ENCODE measurements at regions not wholly inside any gene's neighbourhood (a gene's known extent, or its start where the extent isn't known, plus 50 kb on each side); places are given as distances from the start of the nearest gene placed in this dataset.

DNA sequence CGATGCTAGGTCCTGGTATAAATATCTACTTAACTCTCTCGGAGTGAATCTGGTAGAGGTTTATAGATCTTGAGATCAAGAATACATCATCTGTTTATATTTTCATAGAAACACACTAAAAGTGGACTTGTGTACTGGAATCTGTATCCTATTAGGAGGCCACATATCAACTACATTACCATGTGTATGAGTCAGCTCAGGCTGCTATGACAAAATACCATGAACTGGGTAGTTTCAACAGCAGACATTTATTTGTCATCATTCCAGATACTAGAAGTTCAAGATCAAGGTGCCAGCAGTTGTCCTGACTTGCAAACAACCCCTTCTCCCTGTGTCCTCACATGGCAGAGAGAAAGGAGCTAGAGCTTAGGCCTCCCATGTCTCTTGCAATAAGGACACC is 113.9 kb upstream of the PFKP start:
- H3K27ac ChIP-seq (ENCODE audit: extremely low read depth, low read depth, low read length): no peak overlapping the region
- no peaks in the 10 kb centered on the region for H3K36me3 ChIP-seq (ENCODE audit: control insufficient read depth in 2 of 2, insufficient read depth in 1 of 2, low read length in 2 of 2)

DNA sequence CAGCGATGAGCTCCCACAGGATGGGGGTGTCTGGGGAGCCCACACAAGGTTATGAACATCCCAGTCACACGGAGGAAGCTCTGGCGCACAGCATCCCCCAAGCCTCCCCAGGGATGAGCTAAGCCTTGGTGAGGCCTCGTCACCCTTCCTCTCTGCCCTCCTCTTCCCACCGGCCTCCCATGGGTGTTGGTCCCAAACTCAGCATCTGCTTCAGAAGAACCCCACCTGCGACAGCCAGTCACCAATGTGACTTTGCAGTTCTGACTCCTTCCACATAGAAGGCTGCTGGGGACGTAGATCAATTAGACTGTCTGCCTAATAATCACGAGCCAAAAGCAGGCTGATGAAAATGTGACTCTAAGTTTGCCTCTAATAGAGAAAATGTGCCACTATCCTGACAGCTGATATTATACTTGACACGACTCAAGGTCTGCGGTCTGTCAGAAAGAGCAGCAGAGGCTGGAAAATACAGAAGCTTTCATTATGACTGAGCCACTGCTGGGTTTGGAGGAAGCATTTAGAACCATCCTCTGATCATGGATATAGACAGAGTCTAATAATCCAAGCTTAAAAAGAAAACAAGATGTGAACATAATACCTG is 116.0 kb upstream of the PFKP start:
- Histone ChIP-seq H3K4me1 (ENCODE audit: control insufficient read depth, insufficient read depth, low read length) (no peaks in the 10 kb centered on the region), H3K9me3 (ENCODE audit: control insufficient read depth, insufficient read depth, low read depth, low read length) (no peaks in the 10 kb centered on the region), H3K4me3 (ENCODE audit: low read depth, low read length) (no peak overlapping the region), H3K27ac (ENCODE audit: extremely low read depth, low read depth, low read length) (no peak overlapping the region), H3K36me3 (ENCODE audit: control insufficient read depth in 2 of 2, insufficient read depth in 1 of 2, low read length in 2 of 2) (no peaks in the 10 kb centered on the region)
- CTCF ChIA-PET: interaction anchor here (1.1 kb wide), 1 partner anchor 93 kb away, joined by 3 read pairs; no protein-coding TSS in a partner anchor
- POLR2A ChIA-PET: no interaction called here
- TF ChIP-seq ZFHX2 (tag by site-specific recombination; conservative IDR thresholded peaks at IDR 0.05) (no peak), ZNF274 (IDR thresholded peaks at IDR 0.05; ENCODE audit: low read length) (no peak), ZNF274 (tag by site-specific recombination; IDR thresholded peaks at IDR 0.05; ENCODE audit: borderline replicate concordance) (no peak), ZNF121 (tag by site-specific recombination; IDR thresholded peaks at IDR 0.05) (no peak), ZNF223 (tag by site-specific recombination; IDR thresholded peaks at IDR 0.05) (no peak), ZNF19 (tag by site-specific recombination; IDR thresholded peaks at IDR 0.05; ENCODE audit: low read depth) (no peak), ZNF658 (tag by site-specific recombination; IDR thresholded peaks at IDR 0.05) (no peak), ZSCAN23 (tag by site-specific recombination; IDR thresholded peaks at IDR 0.05) (no peak), BCL11A (tag by site-specific recombination; IDR thresholded peaks at IDR 0.05; ENCODE audit: low read depth) (no peak), ZNF654 (tag by site-specific recombination; IDR thresholded peaks at IDR 0.05; ENCODE audit: low read depth) (no peak), KLF9 (tag by site-specific recombination; IDR thresholded peaks at IDR 0.05; ENCODE audit: low read depth) (no peak)
- TF ChIP-seq, protein P1, sequence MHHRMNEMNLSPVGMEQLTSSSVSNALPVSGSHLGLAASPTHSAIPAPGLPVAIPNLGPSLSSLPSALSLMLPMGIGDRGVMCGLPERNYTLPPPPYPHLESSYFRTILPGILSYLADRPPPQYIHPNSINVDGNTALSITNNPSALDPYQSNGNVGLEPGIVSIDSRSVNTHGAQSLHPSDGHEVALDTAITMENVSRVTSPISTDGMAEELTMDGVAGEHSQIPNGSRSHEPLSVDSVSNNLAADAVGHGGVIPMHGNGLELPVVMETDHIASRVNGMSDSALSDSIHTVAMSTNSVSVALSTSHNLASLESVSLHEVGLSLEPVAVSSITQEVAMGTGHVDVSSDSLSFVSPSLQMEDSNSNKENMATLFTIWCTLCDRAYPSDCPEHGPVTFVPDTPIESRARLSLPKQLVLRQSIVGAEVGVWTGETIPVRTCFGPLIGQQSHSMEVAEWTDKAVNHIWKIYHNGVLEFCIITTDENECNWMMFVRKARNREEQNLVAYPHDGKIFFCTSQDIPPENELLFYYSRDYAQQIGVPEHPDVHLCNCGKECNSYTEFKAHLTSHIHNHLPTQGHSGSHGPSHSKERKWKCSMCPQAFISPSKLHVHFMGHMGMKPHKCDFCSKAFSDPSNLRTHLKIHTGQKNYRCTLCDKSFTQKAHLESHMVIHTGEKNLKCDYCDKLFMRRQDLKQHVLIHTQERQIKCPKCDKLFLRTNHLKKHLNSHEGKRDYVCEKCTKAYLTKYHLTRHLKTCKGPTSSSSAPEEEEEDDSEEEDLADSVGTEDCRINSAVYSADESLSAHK (tag by site-specific recombination; IDR thresholded peaks at IDR 0.05): no peak
- TF ChIP-seq, protein P2, sequence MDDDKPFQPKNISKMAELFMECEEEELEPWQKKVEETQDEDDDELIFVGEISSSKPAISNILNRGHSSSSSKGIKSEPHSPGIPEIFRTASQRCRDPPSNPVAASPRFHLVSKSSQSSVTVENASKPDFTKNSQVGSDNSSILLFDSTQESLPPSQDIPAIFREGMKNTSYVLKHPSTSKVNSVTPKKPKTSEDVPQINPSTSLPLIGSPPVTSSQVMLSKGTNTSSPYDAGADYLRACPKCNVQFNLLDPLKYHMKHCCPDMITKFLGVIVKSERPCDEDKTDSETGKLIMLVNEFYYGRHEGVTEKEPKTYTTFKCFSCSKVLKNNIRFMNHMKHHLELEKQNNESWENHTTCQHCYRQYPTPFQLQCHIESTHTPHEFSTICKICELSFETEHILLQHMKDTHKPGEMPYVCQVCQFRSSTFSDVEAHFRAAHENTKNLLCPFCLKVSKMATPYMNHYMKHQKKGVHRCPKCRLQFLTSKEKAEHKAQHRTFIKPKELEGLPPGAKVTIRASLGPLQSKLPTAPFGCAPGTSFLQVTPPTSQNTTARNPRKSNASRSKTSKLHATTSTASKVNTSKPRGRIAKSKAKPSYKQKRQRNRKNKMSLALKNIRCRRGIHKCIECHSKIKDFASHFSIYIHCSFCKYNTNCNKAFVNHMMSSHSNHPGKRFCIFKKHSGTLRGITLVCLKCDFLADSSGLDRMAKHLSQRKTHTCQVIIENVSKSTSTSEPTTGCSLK (tag by site-specific recombination; IDR thresholded peaks at IDR 0.05): no peak

More for the DNA sequence above, 113.9 kb upstream of the PFKP start:
- TF ChIP-seq ZNF621 (tag by site-specific recombination; IDR thresholded peaks at IDR 0.05) (no peak), MZF1 (tag by site-specific recombination; IDR thresholded peaks at IDR 0.05; ENCODE audit: borderline replicate concordance) (no peak)
- ChIA-PET POLR2A (no interaction called here), CTCF (interaction anchor here (1.1 to 1.3 kb wide), 2 partner anchors 24 to 25 kb away, joined by 3 to 7 read pairs; no protein-coding TSS in a partner anchor)
- Histone ChIP-seq H3K9me3 (ENCODE audit: control insufficient read depth, insufficient read depth, low read depth, low read length) (no peaks in the 10 kb centered on the region), H3K4me3 (ENCODE audit: low read depth, low read length) (no peak overlapping the region), H3K4me1 (ENCODE audit: control insufficient read depth, insufficient read depth, low read length) (no peaks in the 10 kb centered on the region)

DNA sequence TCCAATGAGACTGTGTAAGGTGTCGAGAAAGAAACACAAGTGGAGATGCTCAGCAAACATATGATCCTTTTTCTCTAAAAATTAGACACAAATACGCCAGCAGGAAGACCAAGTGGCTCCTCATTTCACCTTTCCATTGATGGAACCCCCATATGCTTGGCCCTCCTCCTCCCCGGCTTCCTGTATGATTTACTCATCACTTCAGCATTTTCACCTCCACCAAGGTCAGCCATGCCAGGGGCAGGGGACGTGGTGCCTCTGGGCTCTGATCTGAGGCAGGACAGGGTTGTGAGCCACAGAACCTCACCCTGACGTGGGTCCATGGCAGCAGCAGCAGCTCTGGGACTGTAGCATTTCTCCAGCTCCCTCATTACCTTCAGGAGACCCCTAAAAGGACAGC is 116.8 kb upstream of the PFKP start:
- H3K36me3 ChIP-seq (ENCODE audit: control insufficient read depth in 2 of 2, insufficient read depth in 1 of 2, low read length in 2 of 2): no peaks in the 10 kb centered on the region
- no peak overlapping the region for H3K27ac ChIP-seq (ENCODE audit: extremely low read depth, low read depth, low read length)
- H3K4me3 ChIP-seq (ENCODE audit: low read depth, low read length): no peak overlapping the region
- CTCF ChIA-PET: no interaction called here
- POLR2A ChIA-PET: no interaction called here
- H3K4me1 ChIP-seq (ENCODE audit: control insufficient read depth, insufficient read depth, low read length): no peaks in the 10 kb centered on the region
- H3K9me3 ChIP-seq (ENCODE audit: control insufficient read depth, insufficient read depth, low read depth, low read length): no peaks in the 10 kb centered on the region
- TF ChIP-seq KLF9 (tag by site-specific recombination; IDR thresholded peaks at IDR 0.05; ENCODE audit: low read depth) (no peak), ZNF777 (tag by site-specific recombination; IDR thresholded peaks at IDR 0.05; ENCODE audit: borderline replicate concordance) (no peak), HOXC10 (CRISPR knock-in tag; IDR thresholded peaks at IDR 0.05) (no peak), ZNF530 (tag by site-specific recombination; IDR thresholded peaks at IDR 0.05; ENCODE audit: low read depth) (no peak), ZNF239 (tag by site-specific recombination; IDR thresholded peaks at IDR 0.05) (no peak), ZNF341 (tag by site-specific recombination; IDR thresholded peaks at IDR 0.05; ENCODE audit: low read depth) (no peak), ZFP41 (tag by site-specific recombination; IDR thresholded peaks at IDR 0.05; ENCODE audit: borderline replicate concordance) (no peak), ZNF146 (tag by site-specific recombination; IDR thresholded peaks at IDR 0.05) (no peak)
- TF ChIP-seq, protein P3, sequence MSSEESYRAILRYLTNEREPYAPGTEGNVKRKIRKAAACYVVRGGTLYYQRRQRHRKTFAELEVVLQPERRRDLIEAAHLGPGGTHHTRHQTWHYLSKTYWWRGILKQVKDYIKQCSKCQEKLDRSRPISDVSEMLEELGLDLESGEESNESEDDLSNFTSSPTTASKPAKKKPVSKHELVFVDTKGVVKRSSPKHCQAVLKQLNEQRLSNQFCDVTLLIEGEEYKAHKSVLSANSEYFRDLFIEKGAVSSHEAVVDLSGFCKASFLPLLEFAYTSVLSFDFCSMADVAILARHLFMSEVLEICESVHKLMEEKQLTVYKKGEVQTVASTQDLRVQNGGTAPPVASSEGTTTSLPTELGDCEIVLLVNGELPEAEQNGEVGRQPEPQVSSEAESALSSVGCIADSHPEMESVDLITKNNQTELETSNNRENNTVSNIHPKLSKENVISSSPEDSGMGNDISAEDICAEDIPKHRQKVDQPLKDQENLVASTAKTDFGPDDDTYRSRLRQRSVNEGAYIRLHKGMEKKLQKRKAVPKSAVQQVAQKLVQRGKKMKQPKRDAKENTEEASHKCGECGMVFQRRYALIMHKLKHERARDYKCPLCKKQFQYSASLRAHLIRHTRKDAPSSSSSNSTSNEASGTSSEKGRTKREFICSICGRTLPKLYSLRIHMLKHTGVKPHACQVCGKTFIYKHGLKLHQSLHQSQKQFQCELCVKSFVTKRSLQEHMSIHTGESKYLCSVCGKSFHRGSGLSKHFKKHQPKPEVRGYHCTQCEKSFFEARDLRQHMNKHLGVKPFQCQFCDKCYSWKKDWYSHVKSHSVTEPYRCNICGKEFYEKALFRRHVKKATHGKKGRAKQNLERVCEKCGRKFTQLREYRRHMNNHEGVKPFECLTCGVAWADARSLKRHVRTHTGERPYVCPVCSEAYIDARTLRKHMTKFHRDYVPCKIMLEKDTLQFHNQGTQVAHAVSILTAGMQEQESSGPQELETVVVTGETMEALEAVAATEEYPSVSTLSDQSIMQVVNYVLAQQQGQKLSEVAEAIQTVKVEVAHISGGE (tag by site-specific recombination; conservative IDR thresholded peaks at IDR 0.05; ENCODE audit: low read depth): no peak
